Sigmoid colon (tissue), 6 donors: ENCODE measurements at regions not wholly inside any gene's neighbourhood (a gene's known extent, or its start where the extent isn't known, plus 50 kb on each side); places are given as distances from the start of the nearest gene placed in this dataset.

Experiments
- DNase-seq: peaks from one replicate; pipeline ENCODE4 v3.0.0-alpha.2; 2019
- H3K27ac ChIP-seq, 4 donors: fragments of 200-600 bp; sonication (generic); one replicate each; pipeline ENCODE4 v1.5.1; 2016 to 2019; ENCODE audit warnings: mild to moderate bottlenecking in 1 of 4
- H3K27me3 ChIP-seq, 3 donors: fragments of 200-600 bp; sonication (generic); one replicate each; pipeline ENCODE4 v1.5.1; 2019; ENCODE audit warnings: mild to moderate bottlenecking in 1 of 3
- H3K36me3 ChIP-seq, 4 donors: fragments of 200-600 bp; sonication (generic); one replicate each; pipeline ENCODE4 v1.5.1; 2016 to 2019
- H3K4me1 ChIP-seq, 4 donors: fragments of 200-600 bp; sonication (generic); one replicate each; pipeline ENCODE4 v1.5.1; 2017 to 2019
- H3K4me3 ChIP-seq, 4 donors: fragments of 200-600 bp; sonication (generic); one replicate each; pipeline ENCODE4 v1.5.1; 2017 to 2019; ENCODE audit warnings: mild to moderate bottlenecking in 2 of 4, moderate library complexity in 1 of 4
- H3K9me3 ChIP-seq, 4 donors: fragments of 200-600 bp in 3 of 4; sonication (generic) in 3 of 4; one replicate each; pipeline versions ENCODE4 v1.5.1 to v1.6.1; 2013 to 2019
- CTCF ChIP-seq, 4 experiments: fragments of 450-650 bp in 3 of 4; fragments of 200-600 bp in 1 of 4; IDR thresholded peaks; one replicate each; pipeline ENCODE4 v1.5.1; 2016 to 2019; ENCODE audit warnings: antibody characterized with exemption in 4 of 4, mild to moderate bottlenecking in 3 of 4, moderate library complexity in 2 of 4
- EP300 ChIP-seq, 4 donors: sonication (generic); formaldehyde crosslinking; IDR thresholded peaks; one replicate each; pipeline ENCODE4 v1.6.1; 2017; ENCODE audit warnings: antibody characterized with exemption in 4 of 4
- POLR2A ChIP-seq, 2 donors: fragments of 450-650 bp; IDR thresholded peaks; one replicate each; pipeline ENCODE4 v1.6.1; 2016; ENCODE audit warnings: antibody characterized with exemption in 2 of 2, mild to moderate bottlenecking in 2 of 2, moderate library complexity in 2 of 2
- POLR2AphosphoS5 ChIP-seq, 4 donors: sonication (generic); formaldehyde crosslinking; IDR thresholded peaks; one replicate each; pipeline ENCODE4 v1.6.1; 2017; ENCODE audit warnings: antibody characterized with exemption in 4 of 4
- WGBS, 2 donors: extraction: QIAGEN DNeasy Blood & Tissue Kit; methylation state at CpG; one replicate each; pipeline ENCODE4 v1.1.7; 2013; 5-methylcytosine and 5-hydroxymethylcytosine counted together
- intact Hi-C: fragments of 100-400 bp; cut with DNase I; formaldehyde crosslinking; loops from one replicate; pipeline ENCODE4 v1.15.1; 2023
- donor health status: healthy with polysubstance abuse.
- donor health status: healthy.

- TF ChIP-seq POLR2A (IDR thresholded peaks at IDR 0.05), result no peak
- TF ChIP-seq POLR2AphosphoS5 (IDR thresholded peaks at IDR 0.05), result no peak
- no peak for TF ChIP-seq CTCF (IDR thresholded peaks at IDR 0.05)
- no peak for TF ChIP-seq EP300 (IDR thresholded peaks at IDR 0.05)
- DNase-seq, result no peak
- Histone ChIP-seq H3K4me3 (no peak overlapping the region), H3K27ac (no peak overlapping the region), H3K36me3 (no peaks in the 10 kb centered on the region), H3K9me3 (no peaks in the 10 kb centered on the region), H3K4me1 (no peaks in the 10 kb centered on the region), H3K27me3 (peaks cover 0 to 11% (median 0%) of the 10 kb centered on the region in 3 donors)
- WGBS, 2 donors, result 64 to 67% methylated on average over 5 of the region's 5 CpGs
- intact Hi-C loops, result no loop called here
Measured at GRCh38 chr17:15078570-15078969, 186.6 kb downstream of the PMP22 start.

- no peaks in the 10 kb centered on the region for H3K36me3 ChIP-seq
- H3K27me3 ChIP-seq, result peaks cover 0 to 9% (median 0%) of the 10 kb centered on the region in 3 donors
- intact Hi-C loops, result no loop called here
- no peak overlapping the region for H3K4me3 ChIP-seq
- TF ChIP-seq POLR2A (IDR thresholded peaks at IDR 0.05), result no peak
- no peak for TF ChIP-seq CTCF (IDR thresholded peaks at IDR 0.05)
- TF ChIP-seq EP300 (IDR thresholded peaks at IDR 0.05), result no peak
- TF ChIP-seq POLR2AphosphoS5 (IDR thresholded peaks at IDR 0.05), result no peak
- DNase-seq, result no peak
- WGBS, 2 donors, result 71 to 86% methylated on average over 6 of the region's 6 CpGs
- no peaks in the 10 kb centered on the region for H3K4me1 ChIP-seq
- H3K27ac ChIP-seq, result no peak overlapping the region
- H3K9me3 ChIP-seq, result no peaks in the 10 kb centered on the region
Measured at GRCh38 chr17:15076991-15077663, 188.0 kb downstream of the PMP22 start.

GRCh38 chr17:15051933-15052332 lies 213.2 kb downstream of the PMP22 start:
- intact Hi-C loops, result no loop called here

GRCh38 chr17:15049795-15050160 lies 215.3 kb downstream of the PMP22 start:
- no peak for TF ChIP-seq POLR2A (IDR thresholded peaks at IDR 0.05)
- no peak for TF ChIP-seq POLR2AphosphoS5 (IDR thresholded peaks at IDR 0.05)
- TF ChIP-seq CTCF (IDR thresholded peaks at IDR 0.05), result no peak
- no peak for TF ChIP-seq EP300 (IDR thresholded peaks at IDR 0.05)
- H3K27ac ChIP-seq, result no peak overlapping the region
- intact Hi-C loops, result no loop called here
- no peak for DNase-seq
- WGBS, 2 donors, result 88 to 93% methylated on average over 5 of the region's 5 CpGs
- no peaks in the 10 kb centered on the region for H3K9me3 ChIP-seq
- no peak overlapping the region for H3K4me3 ChIP-seq
- H3K27me3 ChIP-seq, result peaks cover 0 to 15% (median 0%) of the 10 kb centered on the region in 3 donors
- H3K36me3 ChIP-seq, result no peaks in the 10 kb centered on the region
- no peaks in the 10 kb centered on the region for H3K4me1 ChIP-seq

More at GRCh38 chr17:15051933-15052332, 213.2 kb downstream of the PMP22 start:
- WGBS, 2 donors, result 29 to 68% methylated on average over 4 of the region's 4 CpGs
- DNase-seq, result no peak
- Histone ChIP-seq H3K4me1 (no peaks in the 10 kb centered on the region), H3K36me3 (no peaks in the 10 kb centered on the region), H3K27ac (no peak overlapping the region), H3K27me3 (peaks cover 0 to 15% (median 0%) of the 10 kb centered on the region in 3 donors), H3K9me3 (no peaks in the 10 kb centered on the region), H3K4me3 (no peak overlapping the region)
- TF ChIP-seq POLR2AphosphoS5 (IDR thresholded peaks at IDR 0.05), result no peak
- no peak for TF ChIP-seq POLR2A (IDR thresholded peaks at IDR 0.05)
- TF ChIP-seq CTCF (IDR thresholded peaks at IDR 0.05), result no peak
- TF ChIP-seq EP300 (IDR thresholded peaks at IDR 0.05), result no peak
